A549 (cell line): ENCODE measurements at regions not wholly inside any gene's neighbourhood (a gene's known extent, or its start where the extent isn't known, plus 50 kb on each side); places are given as distances from the start of the nearest gene placed in this dataset.
A peak's percentile ranks its signal among the peaks of the same experiment; 100 is the strongest.

Experiments
- ATAC-seq, 2 experiments: fragments of 200-7000 bp in 1 of 2; fragments of >200 bp in 1 of 2; cut with Nextera tagmentation in 1 of 2; cut with Tn5 transposase in 1 of 2; 3 replicates each; pipeline versions ENCODE4 v1.8.0 to v1.9.1; 2018 to 2020; ENCODE audit warnings: mild to moderate bottlenecking in 1 of 2, moderate library complexity in 1 of 2
- CTCF ChIA-PET: fragments of 300-600 bp; sonication (Branson Sonifier 250); formaldehyde crosslinking; extraction: SDS; loops from one replicate; lab custom pipeline; 2021; ENCODE audit warnings: antibody characterized with exemption, inconsistent platforms; lab: Yijun Ruan, JAX
- POLR2A ChIA-PET: fragments of 350-600 bp; formaldehyde crosslinking; extraction: SDS; loops from one replicate; lab custom pipeline; 2021; ENCODE audit warnings: antibody characterized with exemption, inconsistent platforms; lab: Yijun Ruan, JAX
- DNase-seq, 2 experiments: peaks; one replicate each; pipeline versions ENCODE4 v3.0.0 to v3.0.0-alpha.2; 2011 to 2016; ENCODE audit warnings: low read depth in 1 of 2, low spot score in 1 of 2
- FAIRE-seq: peaks from 2 replicates; lab custom pipeline; 2011; peaks lifted over from hg19 to GRCh38; lab: Jason Lieb, UNC
- H3K27ac ChIP-seq, 2 experiments: fragments of >200 bp; sonication (Bioruptor Twin); formaldehyde crosslinking; 3 replicates each; pipeline ENCODE4 v1.5.1; 2016 to 2017
- H3K4me1 ChIP-seq: fragments of >200 bp; sonication (Bioruptor Twin); formaldehyde crosslinking; 3 replicates; pipeline ENCODE4 v1.6.1; 2016
- H3K4me2 ChIP-seq: fragments of >200 bp; sonication (Bioruptor Twin); formaldehyde crosslinking; 3 replicates; pipeline ENCODE4 v1.6.1; 2016
- H3K4me3 ChIP-seq: fragments of >200 bp; sonication (Bioruptor Twin); formaldehyde crosslinking; 3 replicates; pipeline ENCODE4 v1.5.1; 2016
- H3K9me3 ChIP-seq: fragments of >200 bp; sonication (Bioruptor Twin); formaldehyde crosslinking; 3 replicates; pipeline ENCODE4 v1.6.1; 2016
- CBX2 ChIP-seq: fragments of 200-600 bp; sonication (generic); IDR thresholded peaks from 2 replicates; pipeline ENCODE4 v1.6.1; 2016; ENCODE audit warnings: low read depth, mild to moderate bottlenecking, borderline replicate concordance
- CEBPB ChIP-seq, 2 experiments: fragments of >200 bp in 1 of 2; sonication (Bioruptor Twin) in 1 of 2; formaldehyde crosslinking in 1 of 2; IDR thresholded peaks; 2 replicates each; pipeline ENCODE4 v1.6.1; 2012 to 2016
- EHF ChIP-seq: fragments of 250-450 bp; sonication (Bioruptor Pico); IDR thresholded peaks from 2 replicates; pipeline ENCODE4 v1.5.0; 2020; ENCODE audit warnings: mild to moderate bottlenecking
- EHMT2 ChIP-seq: fragments of 200-600 bp; sonication (generic); IDR thresholded peaks from 2 replicates; pipeline ENCODE4 v1.6.1; 2016; ENCODE audit warnings: antibody characterized with exemption, low read depth, mild to moderate bottlenecking, moderate library complexity
- FOSB ChIP-seq: fragments of 250-450 bp; sonication (Bioruptor Pico); IDR thresholded peaks from 2 replicates; pipeline ENCODE4 v1.5.0; 2020; ENCODE audit warnings: mild to moderate bottlenecking, moderate library complexity
- HOXB13 ChIP-seq: fragments of 250-450 bp; sonication (Bioruptor Pico); IDR thresholded peaks from 2 replicates; pipeline ENCODE4 v1.5.0; 2020; ENCODE audit warnings: low read depth, mild to moderate bottlenecking, moderate library complexity
- HOXB5 ChIP-seq: fragments of 250-450 bp; sonication (Bioruptor Pico); IDR thresholded peaks from 2 replicates; pipeline ENCODE4 v1.5.0; 2020; ENCODE audit warnings: mild to moderate bottlenecking, moderate library complexity
- KDM5A ChIP-seq: fragments of 200-600 bp; sonication (generic); IDR thresholded peaks from 2 replicates; pipeline ENCODE4 v1.6.1; 2016; ENCODE audit warnings: antibody characterized with exemption, mild to moderate bottlenecking
- MAFK ChIP-seq: fragments of 450-650 bp; IDR thresholded peaks from 2 replicates; pipeline ENCODE4 v1.6.1; 2014; ENCODE audit not compliant: partially characterized antibody
- MAZ ChIP-seq: fragments of 150-350 bp; IDR thresholded peaks from 2 replicates; pipeline ENCODE4 v1.6.1; 2014; ENCODE audit warnings: antibody characterized with exemption, low read depth, low read length, borderline replicate concordance
- MYC ChIP-seq: IDR thresholded peaks from 2 replicates; pipeline ENCODE4 v1.6.1; 2012; ENCODE audit warnings: mild to moderate bottlenecking, inconsistent platforms, low read length, improper control_type of control experiment, borderline replicate concordance
- NR3C1 ChIP-seq: fragments of >200 bp; sonication (Bioruptor Twin); formaldehyde crosslinking; IDR thresholded peaks from 3 replicates; pipeline ENCODE4 v1.6.1; 2017
- RFX5 ChIP-seq: fragments of 450-650 bp; IDR thresholded peaks from 2 replicates; pipeline ENCODE4 v1.7.1; 2014; ENCODE audit warnings: antibody characterized with exemption, mild to moderate bottlenecking, moderate library complexity
- RNF2 ChIP-seq: fragments of 200-600 bp; sonication (generic); IDR thresholded peaks from 2 replicates; pipeline ENCODE4 v1.6.1; 2016; ENCODE audit warnings: low read depth, mild to moderate bottlenecking, antibody characterized with exemption, moderate library complexity, borderline replicate concordance
- ZFP36 ChIP-seq: fragments of 450-650 bp; IDR thresholded peaks from 2 replicates; pipeline ENCODE4 v1.6.1; 2014; ENCODE audit warnings: borderline replicate concordance; ENCODE audit not compliant: partially characterized antibody
- ZNF302 ChIP-seq: fragments of 250-450 bp; sonication (Bioruptor Pico); IDR thresholded peaks from 2 replicates; pipeline ENCODE4 v1.9.0; 2021; ENCODE audit warnings: inconsistent platforms, mild to moderate bottlenecking, moderate library complexity
- WGBS: methylation state at CpG from one replicate; pipeline ENCODE4 v1.1.6; 2017; ENCODE audit errors: missing lambda C conversion rate; 5-methylcytosine and 5-hydroxymethylcytosine counted together
- TF ChIP-seq, protein P1 (sequence below): IDR thresholded peaks from 2 replicates; pipeline ENCODE4 v1.6.1; 2012; ENCODE audit warnings: low read depth, borderline replicate concordance
- TF ChIP-seq, protein P2 (sequence below): fragments of 250-450 bp; sonication (Bioruptor Pico); IDR thresholded peaks from 2 replicates; pipeline ENCODE4 v1.5.0; 2021; ENCODE audit warnings: mild to moderate bottlenecking, moderate library complexity, borderline replicate concordance
- TF ChIP-seq, protein P3 (sequence below): fragments of >200 bp; sonication (Bioruptor Twin); formaldehyde crosslinking; IDR thresholded peaks from 2 replicates; pipeline ENCODE4 v1.6.1; 2016
- TF ChIP-seq, protein P4 (sequence below): fragments of 200-600 bp; sonication (generic); IDR thresholded peaks from 2 replicates; pipeline ENCODE4 v1.6.1; 2016; ENCODE audit warnings: antibody characterized with exemption, mild to moderate bottlenecking, moderate library complexity
- TF ChIP-seq, protein P5 (sequence below): fragments of 450-650 bp; IDR thresholded peaks from 2 replicates; pipeline ENCODE4 v1.6.1; 2014; ENCODE audit warnings: antibody characterized with exemption
- TF ChIP-seq, protein P6 (sequence below): fragments of 150-350 bp; IDR thresholded peaks from 2 replicates; pipeline ENCODE4 v1.6.1; 2014; ENCODE audit warnings: low read depth, mild to moderate bottlenecking, low read length

DNA sequence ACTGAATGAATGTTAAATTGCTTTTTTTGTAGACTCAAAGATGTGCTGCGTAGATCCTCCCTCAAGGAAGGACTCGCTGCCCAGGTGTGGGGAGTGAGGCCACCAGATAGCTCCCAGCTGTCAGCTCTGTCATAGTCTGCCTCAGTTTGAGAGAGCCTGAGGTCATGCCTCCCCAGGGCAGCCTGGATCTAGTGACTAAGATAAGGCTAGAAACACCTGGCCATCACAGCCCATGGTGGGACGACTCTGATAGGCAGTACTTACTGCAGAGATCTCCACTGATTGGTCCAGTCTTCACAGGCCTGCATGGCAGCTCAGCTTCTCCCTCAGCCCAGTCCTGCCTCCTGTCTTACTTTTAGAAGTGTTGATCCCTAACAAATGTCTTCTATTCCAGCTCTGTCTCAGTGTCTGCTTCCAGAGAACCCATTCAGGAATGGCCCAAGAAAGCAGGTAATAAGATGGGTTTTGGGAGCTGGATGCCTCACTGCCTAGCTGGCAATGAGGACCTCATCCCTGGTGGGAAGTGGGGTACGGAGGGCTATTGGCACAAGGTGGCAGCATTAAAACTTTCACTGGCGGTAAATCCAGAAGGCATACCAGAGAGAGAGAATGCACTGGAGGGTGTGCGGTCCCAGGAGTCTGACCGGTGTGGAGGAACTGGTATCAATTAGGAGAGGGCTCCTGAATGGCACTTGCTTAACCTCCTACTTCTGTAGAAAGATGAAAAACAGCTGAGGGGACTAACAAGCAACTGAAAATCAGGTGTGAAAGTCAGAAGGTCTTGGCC is 55.3 kb upstream of the GPR37L1 start:
- ChIA-PET POLR2A (interaction anchor here (2.4 kb wide), 1 partner anchor 57 kb away, joined by 13 read pairs; the partner anchor contains the start of gene ELF3), CTCF (interaction anchor here (0.7 to 4.6 kb wide), 10 partner anchors 10 to 61 kb away, joined by 3 to 26 read pairs (median 5); partner anchors contain the start of gene ELF3)
- FAIRE-seq = no peak

DNA sequence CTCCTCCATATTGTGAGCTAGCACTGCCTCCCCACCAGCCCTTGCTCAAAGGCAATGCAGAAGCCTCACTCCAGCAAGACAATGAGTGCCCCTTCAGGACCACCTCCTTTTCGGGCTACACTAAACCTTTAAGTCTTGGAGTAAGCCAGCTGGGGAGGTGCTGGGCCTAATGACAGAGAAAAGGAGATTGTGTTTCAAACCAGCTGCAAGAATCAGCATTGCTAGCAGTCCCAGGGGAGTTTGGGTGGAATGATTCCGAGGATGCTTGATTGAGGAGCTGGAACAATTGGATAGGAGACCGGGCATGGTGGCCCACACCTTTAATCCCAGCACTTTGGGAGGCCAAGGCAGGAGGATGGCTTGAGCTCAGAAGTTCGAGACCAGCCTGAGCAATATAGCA is 54.1 kb upstream of the GPR37L1 start:
- FAIRE-seq (no peak), ATAC-seq (no peak)
- WGBS = 82% methylated on average over 4 of the region's 4 CpGs
- Histone ChIP-seq H3K4me1 (peaks cover 37% of the 10 kb centered on the region), H3K4me3 (no peak overlapping the region), H3K27ac (peak overlapping the region; percentile 7 to 38; a peak in 3 of 6 replicates)
- TF ChIP-seq ZFP36 (no peak), KDM5A (no peak), RFX5 (no peak), MAFK (no peak), CEBPB (IDR thresholded peaks at IDR 0.05) (no peak), MAZ (no peak), HOXB5 (no peak), NR3C1 (no peak)
- TF ChIP-seq, protein P1, sequence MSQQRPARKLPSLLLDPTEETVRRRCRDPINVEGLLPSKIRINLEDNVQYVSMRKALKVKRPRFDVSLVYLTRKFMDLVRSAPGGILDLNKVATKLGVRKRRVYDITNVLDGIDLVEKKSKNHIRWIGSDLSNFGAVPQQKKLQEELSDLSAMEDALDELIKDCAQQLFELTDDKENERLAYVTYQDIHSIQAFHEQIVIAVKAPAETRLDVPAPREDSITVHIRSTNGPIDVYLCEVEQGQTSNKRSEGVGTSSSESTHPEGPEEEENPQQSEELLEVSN = no peak
- TF ChIP-seq, protein P2, sequence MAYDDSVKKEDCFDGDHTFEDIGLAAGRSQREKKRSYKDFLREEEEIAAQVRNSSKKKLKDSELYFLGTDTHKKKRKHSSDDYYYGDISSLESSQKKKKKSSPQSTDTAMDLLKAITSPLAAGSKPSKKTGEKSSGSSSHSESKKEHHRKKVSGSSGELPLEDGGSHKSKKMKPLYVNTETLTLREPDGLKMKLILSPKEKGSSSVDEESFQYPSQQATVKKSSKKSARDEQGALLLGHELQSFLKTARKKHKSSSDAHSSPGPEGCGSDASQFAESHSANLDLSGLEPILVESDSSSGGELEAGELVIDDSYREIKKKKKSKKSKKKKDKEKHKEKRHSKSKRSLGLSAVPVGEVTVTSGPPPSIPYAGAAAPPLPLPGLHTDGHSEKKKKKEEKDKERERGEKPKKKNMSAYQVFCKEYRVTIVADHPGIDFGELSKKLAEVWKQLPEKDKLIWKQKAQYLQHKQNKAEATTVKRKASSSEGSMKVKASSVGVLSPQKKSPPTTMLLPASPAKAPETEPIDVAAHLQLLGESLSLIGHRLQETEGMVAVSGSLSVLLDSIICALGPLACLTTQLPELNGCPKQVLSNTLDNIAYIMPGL (CRISPR knock-in tag) = no peak
- TF ChIP-seq, protein P3, sequence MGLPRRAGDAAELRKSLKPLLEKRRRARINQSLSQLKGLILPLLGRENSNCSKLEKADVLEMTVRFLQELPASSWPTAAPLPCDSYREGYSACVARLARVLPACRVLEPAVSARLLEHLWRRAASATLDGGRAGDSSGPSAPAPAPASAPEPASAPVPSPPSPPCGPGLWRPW = no peak
- TF ChIP-seq, all 56 proteins: peak for 0
- ChIA-PET POLR2A (interaction anchor here (2.4 kb wide), 1 partner anchor 58 kb away, joined by 13 read pairs; the partner anchor contains the start of gene ELF3), CTCF (interaction anchor here (0.9 to 4.6 kb wide), 11 partner anchors 10 to 62 kb away, joined by 3 to 26 read pairs (median 3); partner anchors contain the start of gene ELF3)
- Histone ChIP-seq H3K9me3 (no peaks in the 10 kb centered on the region), H3K4me2 (no peak overlapping the region)
- no peak for DNase-seq

More for the DNA sequence above, 55.3 kb upstream of the GPR37L1 start:
- DNase-seq = no peak
- H3K4me1 ChIP-seq = peaks cover 44% of the 10 kb centered on the region
- H3K4me2 ChIP-seq = no peak overlapping the region
- WGBS = 90% methylated on average over 7 of the region's 7 CpGs
- peak; percentile 9 to 38; a peak in 3 of 6 replicates for ATAC-seq
- H3K4me3 ChIP-seq = no peak overlapping the region
- TF ChIP-seq RNF2 (no peak), FOSB (no peak), CBX2 (no peak), EHMT2 (no peak), KDM5A (no peak), MAFK (no peak), HOXB13 (CRISPR knock-in tag) (no peak), ZNF302 (CRISPR knock-in tag) (no peak), MYC (no peak), RFX5 (no peak), EHF (CRISPR knock-in tag) (no peak)
- TF ChIP-seq, protein P4, sequence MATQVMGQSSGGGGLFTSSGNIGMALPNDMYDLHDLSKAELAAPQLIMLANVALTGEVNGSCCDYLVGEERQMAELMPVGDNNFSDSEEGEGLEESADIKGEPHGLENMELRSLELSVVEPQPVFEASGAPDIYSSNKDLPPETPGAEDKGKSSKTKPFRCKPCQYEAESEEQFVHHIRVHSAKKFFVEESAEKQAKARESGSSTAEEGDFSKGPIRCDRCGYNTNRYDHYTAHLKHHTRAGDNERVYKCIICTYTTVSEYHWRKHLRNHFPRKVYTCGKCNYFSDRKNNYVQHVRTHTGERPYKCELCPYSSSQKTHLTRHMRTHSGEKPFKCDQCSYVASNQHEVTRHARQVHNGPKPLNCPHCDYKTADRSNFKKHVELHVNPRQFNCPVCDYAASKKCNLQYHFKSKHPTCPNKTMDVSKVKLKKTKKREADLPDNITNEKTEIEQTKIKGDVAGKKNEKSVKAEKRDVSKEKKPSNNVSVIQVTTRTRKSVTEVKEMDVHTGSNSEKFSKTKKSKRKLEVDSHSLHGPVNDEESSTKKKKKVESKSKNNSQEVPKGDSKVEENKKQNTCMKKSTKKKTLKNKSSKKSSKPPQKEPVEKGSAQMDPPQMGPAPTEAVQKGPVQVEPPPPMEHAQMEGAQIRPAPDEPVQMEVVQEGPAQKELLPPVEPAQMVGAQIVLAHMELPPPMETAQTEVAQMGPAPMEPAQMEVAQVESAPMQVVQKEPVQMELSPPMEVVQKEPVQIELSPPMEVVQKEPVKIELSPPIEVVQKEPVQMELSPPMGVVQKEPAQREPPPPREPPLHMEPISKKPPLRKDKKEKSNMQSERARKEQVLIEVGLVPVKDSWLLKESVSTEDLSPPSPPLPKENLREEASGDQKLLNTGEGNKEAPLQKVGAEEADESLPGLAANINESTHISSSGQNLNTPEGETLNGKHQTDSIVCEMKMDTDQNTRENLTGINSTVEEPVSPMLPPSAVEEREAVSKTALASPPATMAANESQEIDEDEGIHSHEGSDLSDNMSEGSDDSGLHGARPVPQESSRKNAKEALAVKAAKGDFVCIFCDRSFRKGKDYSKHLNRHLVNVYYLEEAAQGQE = no peak
- TF ChIP-seq, protein P5, sequence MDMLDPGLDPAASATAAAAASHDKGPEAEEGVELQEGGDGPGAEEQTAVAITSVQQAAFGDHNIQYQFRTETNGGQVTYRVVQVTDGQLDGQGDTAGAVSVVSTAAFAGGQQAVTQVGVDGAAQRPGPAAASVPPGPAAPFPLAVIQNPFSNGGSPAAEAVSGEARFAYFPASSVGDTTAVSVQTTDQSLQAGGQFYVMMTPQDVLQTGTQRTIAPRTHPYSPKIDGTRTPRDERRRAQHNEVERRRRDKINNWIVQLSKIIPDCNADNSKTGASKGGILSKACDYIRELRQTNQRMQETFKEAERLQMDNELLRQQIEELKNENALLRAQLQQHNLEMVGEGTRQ = no peak
- TF ChIP-seq, protein P6, sequence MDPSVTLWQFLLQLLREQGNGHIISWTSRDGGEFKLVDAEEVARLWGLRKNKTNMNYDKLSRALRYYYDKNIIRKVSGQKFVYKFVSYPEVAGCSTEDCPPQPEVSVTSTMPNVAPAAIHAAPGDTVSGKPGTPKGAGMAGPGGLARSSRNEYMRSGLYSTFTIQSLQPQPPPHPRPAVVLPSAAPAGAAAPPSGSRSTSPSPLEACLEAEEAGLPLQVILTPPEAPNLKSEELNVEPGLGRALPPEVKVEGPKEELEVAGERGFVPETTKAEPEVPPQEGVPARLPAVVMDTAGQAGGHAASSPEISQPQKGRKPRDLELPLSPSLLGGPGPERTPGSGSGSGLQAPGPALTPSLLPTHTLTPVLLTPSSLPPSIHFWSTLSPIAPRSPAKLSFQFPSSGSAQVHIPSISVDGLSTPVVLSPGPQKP = no peak
- TF ChIP-seq, protein P2 (CRISPR knock-in tag) = no peak
- TF ChIP-seq, all 56 proteins: peak for 0
- H3K9me3 ChIP-seq = no peaks in the 10 kb centered on the region
- H3K27ac ChIP-seq = peak overlapping the region; percentile 48 to 97
